GM19023 (cell line): ENCODE measurements at regions not wholly inside any gene's neighbourhood (a gene's known extent, or its start where the extent isn't known, plus 50 kb on each side); places are given as distances from the start of the nearest gene placed in this dataset.

ENCODE experiments used
- ATAC-seq: cut with Tn5 transposase; IDR thresholded peaks from one replicate; pipeline ENCODE4 v1.9.1; 2021; ENCODE audit warnings: mild to moderate bottlenecking, moderate library complexity; ENCODE audit not compliant: unreplicated experiment

- ATAC-seq, result no peak
These were observed 192.1 kb upstream of the KLF14 start for GRCh38 chr7:130926001-130926691.

GRCh38 chr7:130927062-130927461 is 193.1 kb upstream of the KLF14 start:
- ATAC-seq, result no peak

DNA sequence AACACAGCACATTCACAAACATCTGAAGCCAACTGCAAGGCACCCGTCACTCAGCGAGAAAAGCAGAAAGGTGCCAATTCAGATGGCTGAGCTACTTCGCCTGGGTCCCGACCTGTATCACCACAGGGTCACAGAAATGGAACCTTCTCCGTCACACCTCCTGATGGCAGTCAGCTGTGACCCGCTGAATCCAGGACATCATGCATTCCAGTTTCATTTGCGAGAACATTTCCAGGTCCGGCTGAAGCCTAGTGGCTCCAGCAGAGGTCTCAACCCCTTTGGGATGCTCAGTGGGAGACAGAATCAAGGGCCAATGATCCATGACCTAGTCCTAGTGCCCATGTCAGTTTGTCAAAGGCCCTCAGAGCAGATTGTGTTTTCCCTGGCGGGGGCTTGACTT is 193.6 kb upstream of the KLF14 start:
- no peak for ATAC-seq

DNA sequence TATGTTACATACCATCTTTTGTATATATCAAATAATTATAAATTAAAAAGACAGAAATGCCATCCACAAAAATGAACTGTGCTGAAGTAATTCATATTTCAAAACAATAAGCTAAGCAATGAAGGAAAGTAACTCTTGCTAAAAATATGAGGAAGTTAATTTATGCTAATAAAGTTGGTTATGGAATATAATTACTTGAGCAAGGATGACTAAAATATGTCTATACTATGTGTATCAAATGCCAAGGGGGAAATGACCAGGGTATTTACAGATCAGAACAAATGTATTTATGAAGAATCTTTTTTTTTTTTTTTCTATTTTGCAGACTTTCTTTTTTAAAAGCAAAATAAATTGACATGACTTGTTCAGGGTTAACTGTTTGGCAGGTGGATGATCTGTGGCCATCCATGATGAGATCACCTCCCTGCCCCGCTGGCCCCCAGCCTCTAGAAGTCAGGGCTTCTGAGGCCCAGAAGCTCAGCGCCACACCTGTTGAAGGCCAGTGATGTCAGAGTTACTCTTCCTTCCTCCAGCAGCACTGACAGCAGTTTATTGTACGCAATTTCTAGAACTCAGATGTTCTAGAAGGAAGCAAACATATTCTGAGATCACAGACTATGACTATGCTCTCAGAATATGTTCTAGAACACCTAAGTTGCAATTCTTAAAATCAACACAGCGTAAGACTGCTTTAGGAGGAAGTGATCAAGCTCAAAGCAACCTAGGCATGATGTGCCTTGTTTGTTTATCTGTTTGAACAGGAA is 196.1 kb upstream of the KLF14 start:
- ATAC-seq, result no peak

GRCh38 chr7:130930681-130931080 is 196.7 kb upstream of the KLF14 start:
- no peak for ATAC-seq

- ATAC-seq, result no peak
These were observed 197.4 kb upstream of the KLF14 start for GRCh38 chr7:130931423-130931822.

- no peak for ATAC-seq
These were observed 198.1 kb upstream of the KLF14 start for GRCh38 chr7:130932088-130932487.

DNA sequence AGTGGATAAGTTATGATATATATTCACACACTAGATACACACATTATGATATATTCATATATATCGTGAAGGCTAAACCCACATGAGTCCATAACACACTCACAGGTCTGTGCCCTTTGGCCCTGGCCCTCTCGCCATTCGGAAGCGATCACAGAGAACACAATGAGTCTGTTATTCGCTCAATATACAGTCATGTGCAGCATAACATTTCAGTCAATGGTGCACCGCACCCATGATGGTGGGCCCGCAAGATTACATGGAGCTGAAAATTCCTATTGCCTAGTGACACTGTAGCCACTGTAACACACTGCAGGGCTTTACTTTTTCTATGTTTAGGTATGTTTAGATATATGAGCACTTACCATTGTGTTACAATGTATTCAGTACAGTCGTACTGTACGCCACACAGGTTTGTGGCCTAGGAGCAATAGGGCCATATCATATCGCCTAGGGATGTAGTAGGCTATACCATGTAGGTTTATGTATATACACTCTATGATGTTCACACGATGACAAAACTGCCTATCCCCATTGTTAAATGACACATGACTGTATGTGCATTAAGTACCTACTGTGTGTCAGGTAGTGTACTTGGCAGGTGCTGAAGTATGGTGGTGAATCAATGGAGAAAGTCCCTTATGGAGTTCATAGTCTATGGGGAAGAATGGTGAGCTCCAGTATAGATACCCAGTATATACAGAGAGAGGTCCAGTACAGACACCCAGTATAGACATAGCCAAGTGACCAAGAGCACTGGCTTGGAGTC is 198.8 kb upstream of the KLF14 start:
- no peak for ATAC-seq

- ATAC-seq, result no peak
These were observed 199.9 kb upstream of the KLF14 start for GRCh38 chr7:130933919-130934318.

DNA sequence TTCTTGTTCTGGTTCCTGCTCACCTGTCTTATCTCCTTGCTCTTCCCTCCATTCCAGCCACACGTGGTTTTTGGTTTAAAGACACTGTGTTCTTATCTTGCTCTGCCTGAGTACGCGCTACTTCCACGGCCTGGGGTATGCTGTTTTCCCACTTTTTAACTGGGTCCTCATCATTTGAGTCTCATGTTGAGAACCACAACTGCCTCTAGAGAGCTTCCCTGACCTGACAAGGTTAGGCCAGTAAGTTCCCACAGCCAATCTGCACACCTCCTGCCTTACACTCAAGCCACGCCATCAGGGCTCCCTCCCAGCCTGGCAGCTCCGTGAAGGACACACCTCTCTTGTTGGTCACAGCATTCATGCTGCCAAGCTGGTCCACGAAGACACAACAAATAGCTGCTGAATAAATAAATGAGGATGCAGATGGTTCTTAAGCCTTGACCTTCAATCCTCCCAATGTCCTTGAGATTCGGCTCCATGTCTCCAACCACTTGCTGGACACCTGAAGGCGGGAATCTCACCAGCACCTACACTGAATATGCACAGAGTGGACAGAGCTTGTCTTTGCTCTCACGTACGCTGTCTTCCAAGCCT is 201.7 kb upstream of the KLF14 start:
- no peak for ATAC-seq

DNA sequence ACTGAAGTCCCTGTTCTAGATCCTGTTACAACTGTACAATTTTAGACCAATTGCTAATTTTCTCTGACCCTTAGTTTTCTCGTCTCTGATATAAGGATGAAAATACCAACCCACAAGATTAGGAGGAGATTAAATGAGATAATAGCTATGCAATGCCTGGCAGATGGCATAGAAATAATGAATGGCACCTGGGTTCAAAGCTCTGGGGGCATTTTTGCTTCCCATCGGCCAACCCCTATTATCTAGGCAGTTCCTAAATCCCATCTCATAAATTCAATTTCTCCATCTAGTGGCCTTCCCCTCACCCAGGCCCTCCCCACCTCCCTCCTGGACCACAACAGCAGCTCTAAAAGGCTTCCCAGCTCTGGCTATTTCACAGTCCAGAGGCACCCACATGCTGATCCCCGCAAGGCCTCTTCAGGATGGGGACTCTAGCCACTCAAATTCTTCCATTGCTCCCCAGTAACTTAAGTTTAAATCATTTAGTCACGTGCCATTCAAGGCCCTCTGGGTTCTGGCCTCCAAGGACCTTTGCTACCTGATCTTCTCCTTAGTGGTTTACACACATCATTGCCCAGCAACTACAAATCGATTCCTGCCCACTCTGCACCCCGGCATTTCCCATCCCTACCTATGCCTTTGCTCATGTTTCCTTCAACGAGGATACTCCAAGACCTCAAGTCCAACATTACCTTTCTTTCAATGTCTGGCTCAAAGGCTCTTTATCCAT is 202.4 kb upstream of the KLF14 start:
- ATAC-seq, result no peak

DNA sequence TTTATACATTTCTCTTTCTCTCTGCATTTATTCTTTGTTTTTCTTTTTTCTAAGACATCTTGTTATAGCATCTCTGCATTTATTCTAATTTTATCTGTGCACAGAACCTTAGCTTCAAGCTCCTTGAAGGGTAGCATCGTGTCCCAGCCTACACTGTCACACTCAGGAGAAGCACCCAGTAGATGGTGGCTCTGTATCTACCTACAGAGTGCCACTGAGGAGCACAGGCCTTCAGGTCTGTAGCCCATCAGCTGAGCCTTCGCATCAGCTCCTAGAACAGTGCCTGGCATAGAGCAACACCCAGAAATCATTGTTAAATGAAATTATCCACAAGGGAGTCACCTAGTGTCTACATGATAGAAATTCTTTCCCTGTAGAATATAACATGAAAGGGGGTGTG is 203.0 kb upstream of the KLF14 start:
- ATAC-seq, result no peak

GRCh38 chr7:130937830-130938229 is 203.8 kb upstream of the KLF14 start:
- no peak for ATAC-seq

DNA sequence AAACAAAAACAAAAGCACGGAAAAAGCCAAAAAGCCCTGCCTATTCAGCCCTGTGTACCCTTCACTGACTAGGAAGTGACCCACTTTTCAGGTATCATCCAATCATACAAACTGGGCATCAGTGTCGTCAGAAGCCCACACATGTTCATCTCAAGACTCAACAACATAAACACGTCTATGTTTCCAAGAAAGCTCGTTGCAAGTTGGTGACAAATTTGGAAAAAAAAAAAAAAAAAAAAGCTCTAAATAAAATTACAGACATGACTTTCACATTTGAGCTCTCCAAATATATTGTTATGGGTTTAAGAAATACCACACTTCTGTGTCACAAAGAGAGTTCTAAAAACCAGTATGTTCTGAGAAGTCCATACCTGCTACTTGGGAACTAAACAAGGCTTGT is 204.7 kb upstream of the KLF14 start:
- ATAC-seq, result no peak

DNA sequence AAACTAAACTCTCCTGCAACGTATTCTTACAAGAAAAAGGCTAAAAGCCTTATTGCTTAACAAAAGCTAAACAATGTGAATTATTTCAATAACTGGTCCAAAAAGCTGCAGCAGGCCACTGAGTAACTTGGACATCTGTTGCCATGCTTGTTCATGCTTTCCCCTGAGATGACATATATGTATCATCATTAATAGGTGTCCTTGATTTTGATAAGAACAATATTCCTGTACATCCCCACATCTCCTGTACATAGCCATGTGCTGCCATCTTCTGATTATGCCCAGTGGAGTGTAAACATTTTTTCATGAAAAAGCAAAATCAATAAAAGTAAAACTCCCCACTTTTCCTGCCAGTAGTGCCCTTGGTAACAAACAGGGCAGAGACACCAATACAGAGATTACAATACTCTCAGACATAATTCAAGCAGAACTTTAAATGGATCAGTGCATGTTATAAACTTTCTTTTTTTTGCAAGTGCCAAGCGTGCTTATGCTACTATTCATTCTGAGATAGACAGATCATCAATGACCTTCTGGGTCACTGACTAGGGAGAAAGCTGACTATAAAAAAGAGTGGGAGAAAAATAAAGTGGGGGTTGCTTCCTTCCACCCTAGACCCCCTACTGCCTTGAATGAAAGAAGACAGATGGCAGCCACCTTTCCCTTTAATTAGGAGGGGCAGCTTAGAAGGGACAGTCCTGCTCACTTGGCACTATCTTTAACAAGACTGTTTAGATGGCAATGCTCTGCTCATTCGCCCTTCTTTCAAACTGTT is 205.5 kb upstream of the KLF14 start:
- no peak for ATAC-seq

DNA sequence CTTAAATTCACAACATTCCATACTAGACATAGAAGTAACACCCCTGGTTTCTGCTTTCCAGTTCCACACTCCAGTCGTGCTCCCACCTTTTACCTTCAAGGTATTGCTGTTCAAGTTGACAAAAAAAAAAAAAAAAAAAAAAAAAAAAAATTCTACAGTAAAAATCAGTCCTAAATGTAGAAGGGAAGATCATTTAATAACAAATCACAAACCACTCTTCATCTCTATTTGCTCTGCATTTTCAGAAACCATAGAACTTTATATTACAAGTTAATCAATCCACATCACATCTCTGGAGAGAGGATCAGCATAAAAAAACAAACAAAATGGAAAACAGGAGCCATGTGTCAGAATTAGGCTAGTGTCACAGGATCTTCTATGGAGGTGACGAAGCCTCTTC is 206.3 kb upstream of the KLF14 start:
- no peak for ATAC-seq

- no peak for ATAC-seq
These were observed 206.9 kb upstream of the KLF14 start for GRCh38 chr7:130940907-130941306.

- no peak for ATAC-seq
These were observed 207.6 kb upstream of the KLF14 start for GRCh38 chr7:130941322-130942210.
